ENCODE measurements at regions not wholly inside any gene's neighbourhood (a gene's known extent, or its start where the extent isn't known, plus 50 kb on each side); places are given as distances from the start of the nearest gene placed in this dataset.

- TF ChIP-seq ZBTB9 (CRISPR knock-in tag; IDR thresholded peaks at IDR 0.05) (no peak), CBFA2T3 (IDR thresholded peaks at IDR 0.05) (no peak), TFAM (CRISPR knock-in tag; conservative IDR thresholded peaks at IDR 0.05) (no peak), SPI1 (IDR thresholded peaks at IDR 0.05; ENCODE audit: borderline replicate concordance, low read depth, low read length) (no peak), ATF7 (IDR thresholded peaks at IDR 0.05) (no peak), ETV1 (tag; conservative IDR thresholded peaks at IDR 0.05; ENCODE audit: low read depth) (no peak), HCFC1 (IDR thresholded peaks at IDR 0.05; ENCODE audit: low read depth, low read length) (no peak), KAT7 (CRISPR knock-in tag; IDR thresholded peaks at IDR 0.05; ENCODE audit: borderline replicate concordance) (no peak), NFIC (IDR thresholded peaks at IDR 0.05) (no peak)
- TF ChIP-seq, protein P1, sequence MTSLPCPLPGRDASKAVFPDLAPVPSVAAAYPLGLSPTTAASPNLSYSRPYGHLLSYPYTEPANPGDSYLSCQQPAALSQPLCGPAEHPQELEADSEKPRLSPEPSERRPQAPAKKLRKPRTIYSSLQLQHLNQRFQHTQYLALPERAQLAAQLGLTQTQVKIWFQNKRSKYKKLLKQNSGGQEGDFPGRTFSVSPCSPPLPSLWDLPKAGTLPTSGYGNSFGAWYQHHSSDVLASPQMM (CRISPR knock-in tag; IDR thresholded peaks at IDR 0.05): no peak
- TF ChIP-seq, protein P2, sequence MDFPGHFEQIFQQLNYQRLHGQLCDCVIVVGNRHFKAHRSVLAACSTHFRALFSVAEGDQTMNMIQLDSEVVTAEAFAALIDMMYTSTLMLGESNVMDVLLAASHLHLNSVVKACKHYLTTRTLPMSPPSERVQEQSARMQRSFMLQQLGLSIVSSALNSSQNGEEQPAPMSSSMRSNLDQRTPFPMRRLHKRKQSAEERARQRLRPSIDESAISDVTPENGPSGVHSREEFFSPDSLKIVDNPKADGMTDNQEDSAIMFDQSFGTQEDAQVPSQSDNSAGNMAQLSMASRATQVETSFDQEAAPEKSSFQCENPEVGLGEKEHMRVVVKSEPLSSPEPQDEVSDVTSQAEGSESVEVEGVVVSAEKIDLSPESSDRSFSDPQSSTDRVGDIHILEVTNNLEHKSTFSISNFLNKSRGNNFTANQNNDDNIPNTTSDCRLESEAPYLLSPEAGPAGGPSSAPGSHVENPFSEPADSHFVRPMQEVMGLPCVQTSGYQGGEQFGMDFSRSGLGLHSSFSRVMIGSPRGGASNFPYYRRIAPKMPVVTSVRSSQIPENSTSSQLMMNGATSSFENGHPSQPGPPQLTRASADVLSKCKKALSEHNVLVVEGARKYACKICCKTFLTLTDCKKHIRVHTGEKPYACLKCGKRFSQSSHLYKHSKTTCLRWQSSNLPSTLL (IDR thresholded peaks at IDR 0.05): no peak
Observed at GRCh38 chr6:150673720-150674346, 74.1 kb downstream of the PLEKHG1 start (continued).
